Femur (tissue), 1 donor: ENCODE measurements at regions not wholly inside any gene's neighbourhood (a gene's known extent, or its start where the extent isn't known, plus 50 kb on each side); places are given as distances from the start of the nearest gene placed in this dataset.

ENCODE experiments used
- DNase-seq: peaks from one replicate; pipeline ENCODE4 v3.0.0-alpha.2; 2017

DNA sequence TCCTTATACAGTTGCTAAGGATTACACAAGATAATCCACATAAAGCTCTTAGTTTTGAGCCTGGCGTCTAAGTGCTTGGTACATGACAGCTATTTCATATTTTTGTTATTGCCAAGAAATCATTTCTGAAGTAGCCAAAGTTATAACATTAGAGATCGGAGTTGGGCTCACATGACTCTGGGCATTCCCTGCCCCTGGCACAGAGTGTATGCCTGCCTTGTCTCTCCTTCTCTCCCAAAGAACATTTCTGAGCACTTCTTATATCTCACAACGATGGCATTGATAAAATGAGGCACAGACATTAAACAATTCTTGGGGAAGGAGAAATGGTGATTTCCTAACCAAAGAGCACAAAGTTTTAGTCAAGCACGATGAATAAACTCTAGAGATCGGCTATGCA is 87.7 kb upstream of the DDX18 start:
- no peak for DNase-seq

DNA sequence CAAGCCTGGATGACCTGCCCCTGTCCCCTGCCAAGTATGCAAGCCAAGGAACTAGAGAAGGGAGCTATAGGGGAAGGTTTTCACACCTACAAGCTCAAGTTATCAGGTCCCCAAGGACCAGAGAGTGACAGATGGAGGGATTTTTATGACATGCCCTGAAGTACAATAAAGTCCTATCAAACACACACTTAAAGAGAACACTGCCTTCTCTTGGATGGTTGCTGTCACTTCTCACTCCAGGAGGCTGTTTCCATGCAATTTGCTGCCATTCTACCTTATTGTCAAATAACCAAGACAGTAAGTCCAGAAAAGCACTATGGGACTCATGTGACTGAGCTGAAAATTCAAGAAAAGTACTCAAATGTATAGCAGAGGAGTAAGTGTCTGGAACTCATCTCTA is 76.6 kb upstream of the DDX18 start:
- no peak for DNase-seq

DNA sequence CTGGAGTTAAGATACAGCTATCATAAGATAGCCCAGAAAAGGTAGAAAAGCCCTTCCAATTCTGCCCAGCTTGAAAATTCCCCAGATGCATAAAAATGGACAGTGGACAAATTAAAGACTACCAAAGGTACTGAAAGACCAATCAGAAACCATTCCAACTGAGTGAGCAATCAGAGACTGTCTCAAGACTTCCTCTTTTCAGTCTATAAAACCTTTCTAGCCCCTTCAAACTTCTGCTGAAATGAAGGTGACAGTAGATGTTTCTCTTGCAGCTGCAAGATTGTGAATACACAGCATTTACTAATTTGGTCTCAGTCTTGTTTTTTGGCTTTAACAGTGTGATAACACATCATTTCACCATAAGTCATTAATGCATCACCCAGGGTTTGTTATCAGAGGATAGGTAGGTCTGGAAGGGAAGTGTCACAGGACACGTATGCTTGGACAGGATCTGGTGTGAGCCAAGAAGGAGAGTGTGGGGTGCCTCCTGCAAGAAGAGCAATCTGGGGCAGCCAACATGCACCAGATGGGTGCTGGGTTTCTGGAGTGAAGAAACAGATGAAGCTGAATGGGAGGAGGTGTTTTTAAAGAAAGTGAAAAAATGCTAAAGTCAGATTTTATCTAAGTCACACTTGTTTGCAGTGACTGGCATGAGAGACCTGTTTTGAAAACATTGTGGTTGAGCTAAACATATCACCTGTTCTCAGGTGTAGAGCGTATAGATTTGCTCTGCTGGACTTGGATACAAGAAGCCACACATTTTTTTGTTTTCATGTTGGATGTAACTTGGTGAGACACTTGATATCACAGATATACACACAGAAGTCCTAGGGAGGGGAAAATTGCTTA is 75.3 kb upstream of the DDX18 start:
- DNase-seq: no peak

DNA sequence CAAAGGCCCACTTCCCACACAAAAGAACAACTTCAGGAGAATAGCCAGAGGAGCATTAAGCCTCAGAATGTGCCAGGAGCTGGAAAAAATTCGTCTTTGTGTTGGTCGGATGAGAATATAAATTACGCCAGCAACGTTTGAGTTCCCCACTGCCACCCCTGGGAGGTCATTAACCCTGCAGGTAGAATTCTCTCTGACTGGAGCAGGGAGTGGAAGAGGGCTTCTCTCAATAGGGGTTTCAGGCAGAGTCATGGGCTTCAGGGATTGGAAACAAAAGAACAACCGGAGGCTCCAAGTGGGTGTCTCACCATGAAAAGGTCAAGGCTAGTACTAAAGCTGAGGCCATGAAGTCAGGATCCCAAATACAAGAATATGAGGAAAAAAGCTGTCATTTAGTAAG is 69.0 kb upstream of the DDX18 start:
- DNase-seq: no peak

DNA sequence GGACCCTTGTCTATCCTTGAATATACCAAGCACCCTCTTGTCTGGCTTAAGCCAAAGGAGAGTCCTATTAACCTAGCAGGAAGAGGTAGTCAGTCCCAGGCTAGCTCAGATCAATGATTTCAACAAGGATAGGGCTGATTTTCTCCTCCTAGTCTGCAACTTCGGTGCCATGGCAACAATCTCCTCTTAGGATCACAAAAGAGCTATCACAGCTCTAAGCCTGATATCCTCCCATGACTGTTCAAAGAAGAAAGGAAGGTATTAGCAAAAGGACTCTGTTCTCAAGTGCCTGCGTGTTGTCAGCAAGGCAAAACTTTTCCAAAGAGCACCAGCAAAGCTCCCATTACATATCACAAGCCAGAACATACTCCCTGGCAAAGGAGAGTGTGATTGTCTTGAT is 58.7 kb upstream of the DDX18 start:
- no peak for DNase-seq

DNA sequence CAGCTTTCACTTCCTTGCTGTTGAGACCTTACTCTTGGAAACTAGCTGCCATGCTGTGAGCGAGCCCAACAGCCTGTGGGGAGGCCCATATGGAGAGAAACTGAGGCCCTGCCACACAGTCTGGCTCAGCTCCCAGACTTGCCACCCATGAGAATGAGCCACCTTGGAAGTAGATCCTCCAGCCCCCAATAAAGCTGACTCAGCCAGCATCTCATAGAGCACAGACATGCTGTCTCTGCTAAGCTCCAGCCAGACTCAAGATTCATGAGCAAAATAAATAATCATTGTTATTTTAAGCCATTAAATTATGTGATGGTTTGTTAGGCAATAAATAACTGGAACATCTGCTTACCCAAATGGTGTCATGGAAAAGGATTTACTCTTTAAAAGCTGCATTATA is 53.6 kb upstream of the DDX18 start:
- DNase-seq: no peak

DNA sequence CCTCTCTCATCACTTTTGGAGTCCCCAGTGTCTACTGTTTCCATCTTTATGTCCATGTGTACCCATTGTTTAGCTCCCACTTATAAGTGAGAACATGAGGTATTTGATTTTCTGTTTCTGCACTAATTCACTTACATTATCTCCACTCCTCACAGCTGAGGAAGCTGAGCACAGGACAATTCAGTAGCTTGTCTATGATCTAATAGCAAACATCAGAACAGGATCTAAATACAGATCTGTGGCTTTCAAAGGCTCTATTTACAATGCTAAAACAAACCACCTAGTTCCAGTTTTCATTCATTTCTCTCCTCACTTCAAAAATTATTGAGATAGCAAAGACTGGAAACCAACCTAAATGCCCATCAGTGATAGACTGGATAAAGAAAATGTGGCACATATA is 52.0 kb upstream of the DDX18 start:
- no peak for DNase-seq

DNA sequence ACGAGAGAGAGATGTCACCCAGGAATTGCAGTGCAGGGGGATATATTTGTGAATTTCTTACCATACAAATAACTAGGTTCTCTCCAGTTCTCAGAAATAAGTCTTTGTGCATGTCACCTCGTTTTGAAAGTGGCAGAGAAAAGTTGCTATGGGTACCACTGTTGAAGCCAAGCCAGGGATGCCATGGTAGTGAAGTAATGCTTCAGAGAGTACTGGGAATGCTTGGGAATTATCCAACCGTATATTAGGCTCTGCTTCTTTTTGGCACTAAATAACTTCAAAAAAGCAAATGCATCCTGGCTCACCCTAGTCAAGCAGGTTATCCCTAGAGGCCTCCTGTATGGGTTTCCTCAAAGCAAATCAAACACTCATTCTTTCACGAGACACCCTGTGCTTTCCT is 50.7 kb upstream of the DDX18 start:
- no peak for DNase-seq
